Activated CD8-positive, alpha-beta T cell treated with anti-CD3 and anti-CD28 coated beads for 36 hours (primary cell): ENCODE measurements at regions not wholly inside any gene's neighbourhood (a gene's known extent, or its start where the extent isn't known, plus 50 kb on each side); places are given as distances from the start of the nearest gene placed in this dataset.

Source experiments
- ATAC-seq: fragments of 200-7000 bp; cut with Tn5 transposase; one replicate; pipeline ENCODE4 v1.10.0; 2021; ENCODE audit warnings: mild to moderate bottlenecking, moderate library complexity
- CTCF ChIA-PET: fragments of 350-600 bp; sonication (Branson Sonifier 250); formaldehyde crosslinking; loops from one replicate; lab custom pipeline; 2021; ENCODE audit warnings: antibody characterized with exemption; lab: Charles Lee
- POLR2A ChIA-PET: fragments of 350-600 bp; sonication (Branson Sonifier 250); formaldehyde crosslinking; loops from one replicate; lab custom pipeline; 2021; ENCODE audit warnings: antibody characterized with exemption; lab: Charles Lee
- DNase-seq: peaks from one replicate; pipeline ENCODE4 v3.0.0-alpha.2; 2020
- H3K27ac Mint-ChIP-seq: one replicate; pipeline ENCODE4 v1.8.0; 2021; ENCODE audit warnings: mild to moderate bottlenecking, mixed read lengths
- H3K27me3 Mint-ChIP-seq: one replicate; pipeline ENCODE4 v1.8.0; 2021; ENCODE audit warnings: mixed read lengths
- H3K36me3 Mint-ChIP-seq: one replicate; pipeline ENCODE4 v1.8.0; 2021; ENCODE audit warnings: low read depth, mixed read lengths
- H3K4me1 Mint-ChIP-seq: one replicate; pipeline ENCODE4 v1.8.0; 2021; ENCODE audit warnings: low read depth, mixed read lengths
- H3K4me3 Mint-ChIP-seq: one replicate; pipeline ENCODE4 v1.8.0; 2021; ENCODE audit warnings: mild to moderate bottlenecking, moderate library complexity, mixed read lengths
- H3K9me3 Mint-ChIP-seq: one replicate; pipeline ENCODE4 v1.8.0; 2021; ENCODE audit warnings: mixed read lengths
- intact Hi-C: fragments of 100-400 bp; cut with micrococcal nuclease; formaldehyde crosslinking; loops from one replicate; pipeline ENCODE4 v1.10.0; 2022
- TF ChIP-seq, protein P1 (sequence below): fragments of 200-600 bp; IDR thresholded peaks from one replicate; pipeline ENCODE4 v1.8.0; 2022; ENCODE audit warnings: antibody characterized with exemption, mild to moderate bottlenecking

GRCh38 chr17:5870231-5870953, 199.8 kb upstream of the WSCD1 start:
- H3K27ac Mint-ChIP-seq = no peak overlapping the region
- H3K4me3 Mint-ChIP-seq = no peak overlapping the region
- no peaks in the 10 kb centered on the region for H3K4me1 Mint-ChIP-seq
- no peak for DNase-seq
- ChIA-PET CTCF (no interaction called here), POLR2A (no interaction called here)
- ATAC-seq = no peak
- peaks cover 2% of the 10 kb centered on the region for H3K27me3 Mint-ChIP-seq
- no peaks in the 10 kb centered on the region for H3K36me3 Mint-ChIP-seq
- no peaks in the 10 kb centered on the region for H3K9me3 Mint-ChIP-seq
- TF ChIP-seq, protein P1, sequence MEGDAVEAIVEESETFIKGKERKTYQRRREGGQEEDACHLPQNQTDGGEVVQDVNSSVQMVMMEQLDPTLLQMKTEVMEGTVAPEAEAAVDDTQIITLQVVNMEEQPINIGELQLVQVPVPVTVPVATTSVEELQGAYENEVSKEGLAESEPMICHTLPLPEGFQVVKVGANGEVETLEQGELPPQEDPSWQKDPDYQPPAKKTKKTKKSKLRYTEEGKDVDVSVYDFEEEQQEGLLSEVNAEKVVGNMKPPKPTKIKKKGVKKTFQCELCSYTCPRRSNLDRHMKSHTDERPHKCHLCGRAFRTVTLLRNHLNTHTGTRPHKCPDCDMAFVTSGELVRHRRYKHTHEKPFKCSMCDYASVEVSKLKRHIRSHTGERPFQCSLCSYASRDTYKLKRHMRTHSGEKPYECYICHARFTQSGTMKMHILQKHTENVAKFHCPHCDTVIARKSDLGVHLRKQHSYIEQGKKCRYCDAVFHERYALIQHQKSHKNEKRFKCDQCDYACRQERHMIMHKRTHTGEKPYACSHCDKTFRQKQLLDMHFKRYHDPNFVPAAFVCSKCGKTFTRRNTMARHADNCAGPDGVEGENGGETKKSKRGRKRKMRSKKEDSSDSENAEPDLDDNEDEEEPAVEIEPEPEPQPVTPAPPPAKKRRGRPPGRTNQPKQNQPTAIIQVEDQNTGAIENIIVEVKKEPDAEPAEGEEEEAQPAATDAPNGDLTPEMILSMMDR = no peak
- intact Hi-C loops = no loop called here

DNA sequence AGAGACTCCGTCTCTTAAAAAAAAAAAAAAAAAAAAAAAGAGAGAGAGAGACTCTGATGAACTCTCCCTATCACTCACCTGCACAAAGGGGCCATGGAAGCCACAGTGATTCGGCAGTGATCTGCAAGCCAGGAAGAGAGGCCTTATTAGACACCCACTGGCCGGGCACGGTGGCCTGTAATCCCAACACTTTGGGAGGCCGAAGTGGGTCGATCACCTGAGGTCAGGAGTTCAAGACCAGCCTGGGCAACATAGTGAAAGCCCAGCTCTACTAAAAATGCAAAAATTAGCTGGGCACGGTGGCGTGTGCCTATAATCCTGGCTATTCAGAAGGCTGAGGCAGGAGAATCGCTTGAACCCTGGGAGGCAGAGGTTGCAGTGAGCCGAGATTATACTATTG, 198.5 kb upstream of the WSCD1 start:
- ChIA-PET CTCF (no interaction called here), POLR2A (no interaction called here)
- TF ChIP-seq, protein P1 = no peak
- intact Hi-C loops = no loop called here
- ATAC-seq (no peak), DNase-seq (no peak)
- Mint-ChIP-seq H3K36me3 (no peaks in the 10 kb centered on the region), H3K4me3 (no peak overlapping the region), H3K9me3 (no peaks in the 10 kb centered on the region), H3K27me3 (peaks cover 4% of the 10 kb centered on the region), H3K4me1 (no peaks in the 10 kb centered on the region), H3K27ac (no peak overlapping the region)

- POLR2A ChIA-PET = no interaction called here
- no peaks in the 10 kb centered on the region for H3K9me3 Mint-ChIP-seq
- ATAC-seq (no peak), DNase-seq (no peak)
- H3K4me1 Mint-ChIP-seq = no peaks in the 10 kb centered on the region
- H3K27me3 Mint-ChIP-seq = peaks cover 6% of the 10 kb centered on the region
- H3K36me3 Mint-ChIP-seq = no peaks in the 10 kb centered on the region
- no peak overlapping the region for H3K4me3 Mint-ChIP-seq
- TF ChIP-seq, protein P1 = no peak
- H3K27ac Mint-ChIP-seq = no peak overlapping the region
- CTCF ChIA-PET = no interaction called here
- intact Hi-C loops = no loop called here
Measured at GRCh38 chr17:5872831-5873230, 197.3 kb upstream of the WSCD1 start.

DNA sequence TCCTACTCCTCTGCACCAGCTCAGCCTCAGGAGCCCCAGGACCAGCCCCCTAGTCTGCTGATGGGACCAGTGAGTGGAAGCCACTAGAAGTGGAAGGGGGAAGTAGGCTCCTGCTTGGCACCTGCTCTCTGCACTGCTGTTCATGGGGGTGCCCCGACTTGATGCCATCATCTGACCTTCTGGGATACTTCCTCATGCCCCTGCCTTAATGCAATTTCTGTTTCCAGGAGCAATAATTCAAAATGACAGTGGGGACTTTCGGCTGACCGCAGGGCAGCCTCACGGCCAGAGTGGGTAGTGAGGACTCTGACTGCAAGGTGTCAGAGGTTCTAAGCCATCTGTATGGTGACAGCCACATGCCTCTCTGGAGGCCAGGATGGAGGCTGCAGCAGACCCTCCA, 196.4 kb upstream of the WSCD1 start:
- no peak for DNase-seq
- no peaks in the 10 kb centered on the region for H3K36me3 Mint-ChIP-seq
- H3K27me3 Mint-ChIP-seq = peaks cover 6% of the 10 kb centered on the region
- ChIA-PET CTCF (no interaction called here), POLR2A (no interaction called here)
- H3K27ac Mint-ChIP-seq = no peak overlapping the region
- TF ChIP-seq, protein P1 = no peak
- H3K9me3 Mint-ChIP-seq = no peaks in the 10 kb centered on the region
- H3K4me1 Mint-ChIP-seq = no peaks in the 10 kb centered on the region
- no peak overlapping the region for H3K4me3 Mint-ChIP-seq
- ATAC-seq = no peak
- intact Hi-C loops = no loop called here

GRCh38 chr17:5874486-5874885, 195.7 kb upstream of the WSCD1 start:
- DNase-seq (no peak), ATAC-seq (no peak)
- ChIA-PET POLR2A (interaction anchor here (0.6 kb wide), 1 partner anchor 73 kb away, joined by 3 read pairs; no protein-coding TSS in a partner anchor), CTCF (no interaction called here)
- Mint-ChIP-seq H3K27ac (no peak overlapping the region), H3K27me3 (peaks cover 6% of the 10 kb centered on the region), H3K9me3 (no peaks in the 10 kb centered on the region), H3K4me3 (no peak overlapping the region), H3K36me3 (no peaks in the 10 kb centered on the region), H3K4me1 (no peaks in the 10 kb centered on the region)
- intact Hi-C loops = no loop called here
- TF ChIP-seq, protein P1 = no peak
